Karpas-422 (cell line): ENCODE measurements at regions not wholly inside any gene's neighbourhood (a gene's known extent, or its start where the extent isn't known, plus 50 kb on each side); places are given as distances from the start of the nearest gene placed in this dataset.

Source experiments
- DNase-seq: peaks from one replicate; pipeline ENCODE4 v3.0.0-alpha.2; 2015
- H2AFZ ChIP-seq: fragments of 200-600 bp; sonication (generic); 2 replicates; pipeline ENCODE4 v1.6.1; 2014; ENCODE audit warnings: antibody characterized with exemption, low read length, mixed read lengths
- H3K27ac ChIP-seq: fragments of 200-600 bp; sonication (generic); 2 replicates; pipeline ENCODE4 v1.5.1; 2014; ENCODE audit warnings: mild to moderate bottlenecking, low read length, moderate library complexity
- H3K27me3 ChIP-seq: fragments of 200-600 bp; sonication (generic); 2 replicates; pipeline ENCODE4 v1.6.1; 2014; ENCODE audit warnings: low read length, mixed read lengths
- H3K36me3 ChIP-seq: fragments of 200-600 bp; sonication (generic); 2 replicates; pipeline ENCODE4 v1.6.1; 2014; ENCODE audit warnings: low read length, mixed read lengths; ENCODE audit not compliant: insufficient read depth
- H3K4me1 ChIP-seq: fragments of 200-600 bp; sonication (generic); 2 replicates; pipeline ENCODE4 v1.6.1; 2014; ENCODE audit warnings: mild to moderate bottlenecking, low read length, mixed read lengths
- H3K4me2 ChIP-seq: fragments of 200-600 bp; sonication (generic); 2 replicates; pipeline ENCODE4 v1.6.1; 2014; ENCODE audit warnings: low read length, low read depth, mild to moderate bottlenecking; ENCODE audit not compliant: poor library complexity, severe bottlenecking
- H3K4me3 ChIP-seq: fragments of 200-600 bp; sonication (generic); 2 replicates; pipeline ENCODE4 v1.5.1; 2014; ENCODE audit warnings: mild to moderate bottlenecking, antibody characterized with exemption, low read length, mixed read lengths
- H3K79me2 ChIP-seq: fragments of 200-600 bp; sonication (generic); 2 replicates; pipeline ENCODE4 v1.6.1; 2014; ENCODE audit warnings: mild to moderate bottlenecking, low read length, mixed read lengths
- H3K9ac ChIP-seq: fragments of 200-600 bp; sonication (generic); 2 replicates; pipeline ENCODE4 v1.6.0; 2014; ENCODE audit warnings: low read length
- H3K9me2 ChIP-seq: fragments of 200-600 bp; sonication (generic), shearing (Covaris generic); replicated peaks from 2 replicates; pipeline ENCODE4 v1.6.0; 2014; ENCODE audit warnings: mild to moderate bottlenecking, low read length, moderate library complexity; ENCODE audit not compliant: insufficient read depth
- H3K9me3 ChIP-seq: fragments of 300-700, 200-600 bp; sonication (generic); 2 replicates; pipeline ENCODE4 v1.6.1; 2014; ENCODE audit warnings: low read length, mixed read lengths
- H4K20me1 ChIP-seq: fragments of 200-600 bp; sonication (generic); 2 replicates; pipeline ENCODE4 v1.6.1; 2014; ENCODE audit warnings: mild to moderate bottlenecking, antibody characterized with exemption, low read length, low read depth; ENCODE audit not compliant: insufficient read depth

DNA sequence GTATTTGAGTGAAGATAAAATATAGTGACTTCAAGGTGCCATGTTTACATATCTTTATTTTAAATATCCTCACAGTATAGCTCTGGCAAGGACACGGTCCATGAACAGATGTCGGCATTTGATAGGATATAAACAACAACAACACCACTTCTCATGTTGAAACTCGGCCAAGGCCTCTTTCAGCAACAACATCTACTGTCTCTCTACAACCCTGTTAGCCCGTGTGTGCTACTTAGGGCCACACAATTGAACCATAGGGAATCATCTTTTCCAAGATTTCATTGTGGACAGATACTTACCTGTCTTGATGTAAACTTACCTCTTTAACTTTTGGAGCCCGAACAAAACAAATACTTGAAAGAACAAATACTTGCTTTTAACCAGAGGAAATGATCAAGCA lies 168.7 kb upstream of the SSTR1 start:
- no peaks in the 10 kb centered on the region for H3K9me3 ChIP-seq
- no peak overlapping the region for H3K4me2 ChIP-seq
- H3K79me2 ChIP-seq = no peaks in the 10 kb centered on the region
- H3K27ac ChIP-seq = no peak overlapping the region
- no peak overlapping the region for H3K9ac ChIP-seq
- no peaks in the 10 kb centered on the region; the same call in 1 of the 2 replicates for H3K36me3 ChIP-seq
- peaks cover 12% of the 10 kb centered on the region for H3K4me1 ChIP-seq
- H3K9me2 ChIP-seq = no peaks in the 10 kb centered on the region
- H4K20me1 ChIP-seq = no peaks in the 10 kb centered on the region
- H3K4me3 ChIP-seq = no peak overlapping the region
- no peaks in the 10 kb centered on the region for H3K27me3 ChIP-seq
- peak overlapping the region; percentile 46 for H2AFZ ChIP-seq
- no peak for DNase-seq

DNA sequence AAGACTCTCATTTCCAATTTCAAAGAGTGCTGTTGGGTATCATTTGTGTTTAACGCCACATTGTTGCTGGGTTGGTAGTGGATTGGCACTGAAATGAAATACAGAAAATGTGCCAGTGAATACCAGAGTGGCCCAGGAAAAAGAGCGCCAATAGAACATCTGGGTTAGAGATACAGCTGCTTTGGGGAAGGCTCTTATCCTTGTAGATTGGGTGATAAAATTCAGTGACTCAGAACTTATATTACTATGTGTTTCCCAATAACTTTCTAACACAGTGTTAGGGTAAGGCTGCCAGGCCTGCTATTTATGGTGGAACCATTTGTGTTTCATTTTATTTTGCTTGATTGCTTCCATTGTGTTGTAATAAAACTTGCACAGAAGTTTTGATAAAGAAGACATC lies 168.2 kb upstream of the SSTR1 start:
- no peak overlapping the region for H3K4me2 ChIP-seq
- no peak for DNase-seq
- peaks cover 17% of the 10 kb centered on the region for H3K4me1 ChIP-seq
- no peaks in the 10 kb centered on the region for H3K9me2 ChIP-seq
- H3K9me3 ChIP-seq = no peaks in the 10 kb centered on the region
- no peak overlapping the region for H3K4me3 ChIP-seq
- H3K27me3 ChIP-seq = no peaks in the 10 kb centered on the region
- no peak overlapping the region for H3K27ac ChIP-seq
- no peaks in the 10 kb centered on the region; the same call in 1 of the 2 replicates for H3K36me3 ChIP-seq
- H3K9ac ChIP-seq = no peak overlapping the region
- H4K20me1 ChIP-seq = no peaks in the 10 kb centered on the region
- no peaks in the 10 kb centered on the region for H3K79me2 ChIP-seq
- peak overlapping the region; percentile 38; the same call in 1 of the 2 replicates for H2AFZ ChIP-seq

DNA sequence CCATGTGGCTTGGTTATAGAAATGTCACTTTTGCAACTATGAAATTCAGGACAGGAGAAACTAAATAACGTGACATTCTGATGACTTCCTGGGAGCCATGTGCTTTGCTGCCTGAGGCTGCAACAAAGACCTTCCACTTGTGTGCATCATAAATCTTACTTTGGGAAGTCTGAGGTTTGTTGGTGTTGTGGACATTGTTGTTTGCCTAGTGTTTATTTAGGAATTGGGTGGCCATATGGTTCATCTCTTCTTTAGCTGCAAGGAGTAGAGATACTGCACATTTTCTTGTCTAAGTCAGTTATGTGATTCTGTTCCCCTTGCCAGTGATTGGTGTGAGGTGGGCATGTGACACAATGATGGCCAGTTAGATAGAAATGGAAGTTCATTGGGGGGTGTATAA lies 167.3 kb upstream of the SSTR1 start:
- no peak for DNase-seq
- Histone ChIP-seq H3K27ac (no peak overlapping the region), H3K79me2 (no peaks in the 10 kb centered on the region), H3K9ac (no peak overlapping the region), H3K9me3 (no peaks in the 10 kb centered on the region), H3K27me3 (no peaks in the 10 kb centered on the region), H3K4me3 (no peak overlapping the region), H2AFZ (peak overlapping the region; percentile 38), H4K20me1 (no peaks in the 10 kb centered on the region), H3K36me3 (no peaks in the 10 kb centered on the region; the same call in 1 of the 2 replicates), H3K4me2 (no peak overlapping the region), H3K4me1 (peaks cover 24% of the 10 kb centered on the region), H3K9me2 (no peaks in the 10 kb centered on the region)

GRCh38 chr14:38042322-38042721 lies 165.4 kb upstream of the SSTR1 start:
- H3K79me2 ChIP-seq = no peaks in the 10 kb centered on the region
- H3K9me3 ChIP-seq = peaks cover 2% of the 10 kb centered on the region; the same call in 1 of the 2 replicates
- peaks cover 28% of the 10 kb centered on the region for H3K4me1 ChIP-seq
- H3K9me2 ChIP-seq = no peaks in the 10 kb centered on the region
- no peak overlapping the region for H3K27ac ChIP-seq
- H3K27me3 ChIP-seq = no peaks in the 10 kb centered on the region
- no peak overlapping the region for H2AFZ ChIP-seq
- H4K20me1 ChIP-seq = no peaks in the 10 kb centered on the region
- H3K4me3 ChIP-seq = no peak overlapping the region
- H3K36me3 ChIP-seq = no peaks in the 10 kb centered on the region; the same call in 1 of the 2 replicates
- H3K4me2 ChIP-seq = no peak overlapping the region
- no peak overlapping the region for H3K9ac ChIP-seq
- no peak for DNase-seq

GRCh38 chr14:38044710-38045109 lies 163.0 kb upstream of the SSTR1 start:
- peak overlapping the region; percentile 14 for H3K4me2 ChIP-seq
- H3K9me3 ChIP-seq = peaks cover 21% of the 10 kb centered on the region
- no peaks in the 10 kb centered on the region for H3K79me2 ChIP-seq
- no peak overlapping the region for H3K9ac ChIP-seq
- H4K20me1 ChIP-seq = no peaks in the 10 kb centered on the region
- peaks cover 17% of the 10 kb centered on the region for H3K36me3 ChIP-seq
- no peak for DNase-seq
- H3K9me2 ChIP-seq = no peaks in the 10 kb centered on the region
- H3K4me3 ChIP-seq = no peak overlapping the region
- peak overlapping the region; percentile 41 for H2AFZ ChIP-seq
- no peaks in the 10 kb centered on the region for H3K27me3 ChIP-seq
- H3K4me1 ChIP-seq = peaks cover 24% of the 10 kb centered on the region
- H3K27ac ChIP-seq = no peak overlapping the region

DNA sequence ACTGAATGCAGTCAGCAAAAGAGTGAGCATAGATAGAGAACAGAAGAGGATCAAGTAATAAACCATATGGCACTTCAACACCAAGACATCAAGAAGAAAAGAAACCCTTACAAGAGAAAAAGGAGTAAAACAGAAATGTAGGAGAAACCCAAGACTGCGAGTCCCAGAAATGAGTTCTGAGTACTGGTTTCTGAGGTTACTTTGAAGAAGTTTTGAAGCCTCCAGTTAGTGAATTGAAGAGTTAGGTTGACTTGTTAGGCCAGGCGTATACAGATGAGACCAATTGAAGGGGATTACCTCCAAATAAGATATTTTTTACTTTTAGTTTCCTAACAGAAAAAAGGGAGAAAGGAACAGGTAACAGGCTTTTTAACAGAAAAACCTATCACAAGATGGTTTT lies 162.2 kb upstream of the SSTR1 start:
- Histone ChIP-seq H3K9me2 (no peaks in the 10 kb centered on the region), H2AFZ (peak overlapping the region; percentile 29; the same call in 1 of the 2 replicates), H3K4me3 (no peak overlapping the region), H3K27me3 (no peaks in the 10 kb centered on the region), H3K27ac (no peak overlapping the region), H4K20me1 (no peaks in the 10 kb centered on the region), H3K4me1 (peaks cover 30% of the 10 kb centered on the region), H3K9me3 (peaks cover 21% of the 10 kb centered on the region), H3K36me3 (peaks cover 17% of the 10 kb centered on the region), H3K4me2 (no peak overlapping the region), H3K79me2 (no peaks in the 10 kb centered on the region), H3K9ac (no peak overlapping the region)
- DNase-seq = no peak

DNA sequence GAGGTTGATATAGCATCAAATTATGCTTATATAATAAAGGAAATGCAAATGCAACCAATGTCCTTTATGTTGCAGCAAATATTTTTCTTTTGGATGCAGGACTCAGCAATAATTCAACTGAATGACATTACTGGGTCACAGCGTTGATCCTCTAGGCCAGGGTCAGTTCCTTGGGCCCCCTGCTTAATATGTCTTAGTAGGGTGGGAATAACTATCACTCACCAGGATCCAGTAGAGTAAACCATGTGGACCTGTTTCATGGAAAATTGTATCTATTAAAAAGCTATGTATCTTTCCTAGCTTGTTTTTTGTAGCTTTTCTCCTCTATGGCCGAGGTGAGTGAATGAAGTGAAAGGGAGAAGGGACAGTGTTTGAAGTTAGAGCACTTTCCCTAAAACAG lies 161.5 kb upstream of the SSTR1 start:
- no peak overlapping the region for H3K9ac ChIP-seq
- no peak overlapping the region for H3K4me2 ChIP-seq
- peaks cover 30% of the 10 kb centered on the region for H3K4me1 ChIP-seq
- no peak overlapping the region for H2AFZ ChIP-seq
- no peak overlapping the region for H3K27ac ChIP-seq
- H3K27me3 ChIP-seq = no peaks in the 10 kb centered on the region
- no peaks in the 10 kb centered on the region for H3K79me2 ChIP-seq
- DNase-seq = no peak
- no peaks in the 10 kb centered on the region for H4K20me1 ChIP-seq
- H3K9me2 ChIP-seq = no peaks in the 10 kb centered on the region
- no peak overlapping the region for H3K4me3 ChIP-seq
- H3K36me3 ChIP-seq = peaks cover 17% of the 10 kb centered on the region
- H3K9me3 ChIP-seq = peaks cover 21% of the 10 kb centered on the region

GRCh38 chr14:38047195-38047902 lies 160.4 kb upstream of the SSTR1 start:
- H4K20me1 ChIP-seq = no peaks in the 10 kb centered on the region
- H3K27ac ChIP-seq = no peak overlapping the region
- peaks cover 30% of the 10 kb centered on the region for H3K4me1 ChIP-seq
- H3K9me3 ChIP-seq = peaks cover 21% of the 10 kb centered on the region
- H2AFZ ChIP-seq = peak overlapping the region; percentile 76; the same call in 1 of the 2 replicates
- H3K4me2 ChIP-seq = no peak overlapping the region
- H3K4me3 ChIP-seq = no peak overlapping the region
- DNase-seq = no peak
- peaks cover 17% of the 10 kb centered on the region for H3K36me3 ChIP-seq
- no peaks in the 10 kb centered on the region for H3K9me2 ChIP-seq
- H3K27me3 ChIP-seq = no peaks in the 10 kb centered on the region
- no peaks in the 10 kb centered on the region for H3K79me2 ChIP-seq
- H3K9ac ChIP-seq = no peak overlapping the region
